Ecto neural progenitor cell (in vitro differentiated cells): ENCODE measurements at regions not wholly inside any gene's neighbourhood (a gene's known extent, or its start where the extent isn't known, plus 50 kb on each side); places are given as distances from the start of the nearest gene placed in this dataset.
A peak's percentile ranks its signal among the peaks of the same experiment; 100 is the strongest.

Experiments
- DNase-seq: peaks from one replicate; pipeline ENCODE4 v3.0.0-alpha.2; 2018; ENCODE audit warnings: low spot score

- no peak for DNase-seq
Measured at GRCh38 chr2:12971581-12972365, 255.0 kb downstream of the TRIB2 start.

DNA sequence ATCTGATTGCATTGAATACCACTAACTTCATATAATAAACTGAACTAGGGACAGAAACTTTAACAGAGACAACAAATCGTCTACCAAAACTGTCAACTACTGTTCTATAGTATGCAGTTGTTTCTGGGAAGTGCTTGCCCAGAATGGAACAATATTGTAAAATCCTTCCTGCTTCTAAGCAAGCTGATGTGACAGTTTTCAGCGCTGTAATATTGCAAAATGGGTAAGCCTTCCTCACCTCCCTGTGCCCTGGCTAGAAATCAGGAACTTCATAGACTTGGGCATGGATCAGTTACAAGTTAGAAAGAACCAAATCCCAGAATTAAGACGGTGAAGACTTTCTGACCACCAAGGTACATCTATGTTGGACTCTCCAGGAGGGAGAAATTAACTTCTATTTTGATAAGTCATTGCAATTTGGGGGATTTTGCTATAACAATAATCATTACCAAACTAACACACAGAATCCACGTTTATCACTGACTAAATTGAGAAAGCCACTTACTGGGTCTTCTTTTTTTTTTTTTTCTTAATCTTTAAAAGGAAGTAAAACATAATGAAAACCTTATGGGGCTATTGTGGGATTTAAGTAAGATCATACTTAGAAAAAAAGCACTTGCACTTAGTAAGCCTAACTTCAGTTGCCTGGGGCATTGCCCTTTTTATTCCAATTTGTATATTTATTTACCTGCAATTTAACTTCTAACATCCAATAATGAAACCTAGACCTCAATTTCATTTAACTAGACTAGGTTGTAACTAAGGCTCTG, 261.5 kb downstream of the TRIB2 start:
- DNase-seq, result no peak

GRCh38 chr2:12979066-12979465, 262.3 kb downstream of the TRIB2 start:
- no peak for DNase-seq

- DNase-seq, result no peak
Measured at GRCh38 chr2:12980817-12981216, 264.1 kb downstream of the TRIB2 start.

GRCh38 chr2:12982149-12982584, 265.4 kb downstream of the TRIB2 start:
- no peak for DNase-seq

DNA sequence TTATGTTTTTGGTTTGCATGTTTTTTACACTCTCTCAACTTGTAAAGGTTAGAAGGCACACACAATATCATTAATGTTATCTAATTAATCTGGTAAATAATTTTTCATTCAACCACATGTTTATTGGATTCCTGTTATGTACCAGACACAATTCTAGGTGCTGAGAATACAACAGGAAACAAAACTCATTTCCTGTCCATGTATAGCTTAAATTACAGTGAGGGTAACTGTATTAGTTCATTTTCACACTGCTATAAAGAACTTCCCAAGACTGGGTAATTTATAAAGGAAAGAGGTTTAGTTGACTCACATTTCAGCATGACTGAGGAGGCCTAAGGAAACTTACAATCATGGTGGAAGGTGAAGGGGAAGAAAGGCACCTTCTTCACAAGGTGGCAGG, 270.5 kb downstream of the TRIB2 start:
- DNase-seq, result no peak

- no peak for DNase-seq
Measured at GRCh38 chr2:12988279-12988678, 271.5 kb downstream of the TRIB2 start.

DNA sequence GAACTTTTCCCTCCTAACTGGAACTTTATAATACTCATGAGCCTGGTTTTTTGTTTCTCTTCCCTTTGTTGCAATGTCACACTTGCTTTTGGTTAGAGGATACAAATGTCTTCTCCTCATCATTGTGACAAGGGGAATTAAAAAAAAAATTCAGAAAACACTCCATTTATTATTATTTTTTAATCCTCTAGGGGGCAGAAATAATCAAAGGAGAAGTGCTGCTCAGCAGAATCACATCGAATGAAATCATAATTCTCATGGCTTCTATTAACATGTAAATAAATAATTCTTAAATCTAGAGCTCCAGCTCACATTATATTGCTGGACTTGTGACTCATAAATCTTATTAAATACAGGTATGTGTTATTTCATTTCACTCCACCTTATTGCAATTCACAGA, 273.8 kb downstream of the TRIB2 start:
- no peak for DNase-seq

GRCh38 chr2:12998685-12999084, 281.9 kb downstream of the TRIB2 start:
- DNase-seq, result no peak

DNA sequence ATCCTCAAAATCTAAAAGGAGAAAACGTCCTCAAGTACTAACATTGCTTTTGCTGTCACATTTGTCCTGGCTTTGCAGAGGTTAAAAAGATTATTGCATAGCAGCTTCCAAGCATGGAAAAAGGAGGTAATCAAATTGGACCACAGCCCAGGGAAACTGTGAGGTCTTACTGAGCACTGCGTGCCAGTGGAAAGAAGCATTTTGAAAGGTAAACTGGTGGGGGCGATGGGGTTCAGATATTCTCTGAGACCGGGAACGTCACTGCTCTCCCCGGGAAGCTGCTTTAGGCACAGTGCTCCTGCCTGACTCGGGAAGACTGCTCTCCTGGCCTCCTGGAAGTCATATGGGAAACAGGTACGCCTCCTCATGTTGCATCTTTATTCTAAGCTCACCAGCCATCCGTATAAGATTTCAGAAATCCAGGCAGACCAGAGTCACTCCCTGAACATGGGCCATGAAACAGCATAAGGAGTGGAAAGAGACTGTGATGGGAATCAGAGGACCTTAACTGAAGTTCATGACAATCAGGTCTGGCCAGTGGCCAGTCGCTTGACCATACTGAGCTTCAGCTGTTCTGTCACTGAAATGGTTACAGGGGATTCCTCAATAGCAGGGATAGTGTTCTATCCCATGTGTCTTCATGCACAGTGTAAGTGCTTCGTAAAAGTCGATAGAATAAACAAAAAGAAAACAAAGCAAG, 284.1 kb downstream of the TRIB2 start:
- DNase-seq, result no peak

- no peak for DNase-seq
Measured at GRCh38 chr2:13001408-13001807, 284.7 kb downstream of the TRIB2 start.

- DNase-seq, result no peak
Measured at GRCh38 chr2:13002536-13003331, 286.0 kb downstream of the TRIB2 start.

GRCh38 chr2:13003500-13003899, 286.8 kb downstream of the TRIB2 start:
- DNase-seq, result no peak

GRCh38 chr2:13005048-13005447, 288.3 kb downstream of the TRIB2 start:
- DNase-seq, result no peak

- no peak for DNase-seq
Measured at GRCh38 chr2:13005761-13006335, 289.1 kb downstream of the TRIB2 start.

GRCh38 chr2:13006426-13006825, 289.7 kb downstream of the TRIB2 start:
- DNase-seq, result no peak

DNA sequence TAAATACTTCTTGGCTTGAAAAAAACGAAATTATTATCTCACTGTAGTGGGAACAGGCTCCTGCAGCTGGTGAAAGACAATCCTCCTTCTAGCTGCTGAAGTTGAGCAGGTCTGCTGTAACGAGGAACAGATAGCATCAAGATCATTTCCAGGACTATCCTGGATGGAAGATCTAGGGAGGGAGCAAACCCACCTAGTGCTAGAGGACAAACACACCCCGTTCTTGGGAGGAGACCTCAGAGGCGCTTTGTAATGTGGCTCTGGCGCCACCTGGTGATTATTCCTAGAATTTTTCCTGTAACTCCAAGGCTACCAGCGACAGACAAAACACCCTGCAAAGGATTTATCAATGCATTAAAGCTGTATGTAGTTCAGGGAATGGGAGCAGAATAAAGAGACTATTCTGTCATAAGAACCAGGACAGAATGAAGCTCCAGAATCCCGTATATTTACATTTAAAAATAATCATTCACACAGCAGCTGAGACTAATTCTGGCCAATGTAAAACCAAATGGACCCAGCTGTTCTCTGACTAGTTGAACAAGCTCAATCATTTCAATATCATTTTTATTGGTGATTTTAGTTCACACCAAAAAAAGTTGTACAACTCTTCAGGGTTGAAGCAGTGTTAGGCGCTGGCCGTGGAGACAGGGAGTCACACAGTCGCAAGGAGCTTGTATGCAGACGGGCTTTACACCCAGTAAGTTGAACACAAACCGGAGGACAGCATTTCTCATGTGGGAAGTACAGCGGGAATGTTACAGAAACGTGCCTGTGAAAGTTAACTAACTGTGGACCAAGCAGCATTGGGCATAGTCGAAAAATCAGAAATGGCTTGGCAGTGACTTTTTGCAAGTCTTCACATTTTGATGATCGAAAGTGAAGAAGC, 290.3 kb downstream of the TRIB2 start:
- DNase-seq, result peak; percentile 76

GRCh38 chr2:13009027-13009642, 292.4 kb downstream of the TRIB2 start:
- no peak for DNase-seq

GRCh38 chr2:13010283-13010682, 293.5 kb downstream of the TRIB2 start:
- DNase-seq, result no peak

- DNase-seq, result no peak
Measured at GRCh38 chr2:13014783-13015182, 298.0 kb downstream of the TRIB2 start.
